Fibroblast of lung (primary cell): ENCODE measurements at regions not wholly inside any gene's neighbourhood (a gene's known extent, or its start where the extent isn't known, plus 50 kb on each side); places are given as distances from the start of the nearest gene placed in this dataset.
"Not testable (repeated sequence)": the region's sequence is repeated elsewhere in the genome, so short reads cannot be mapped to it uniquely, and the experiment has no call there.

Experiments used
- CTCF ChIP-seq, 2 donors: IDR thresholded peaks in 1 of 2; conservative IDR thresholded peaks in 1 of 2; 1 replicate in 1 of 2; 2 replicates in 1 of 2; pipeline ENCODE4 v1.5.1; 2011 to 2012; ENCODE audit warnings: low read length in 2 of 2, control low read depth in 1 of 2, inconsistent platforms in 1 of 2, low read depth in 1 of 2, mild to moderate bottlenecking in 1 of 2
- EZH2 ChIP-seq: IDR thresholded peaks from 2 replicates; pipeline ENCODE4 v1.5.1; 2012; ENCODE audit warnings: low read length, control low read depth, mild to moderate bottlenecking; ENCODE audit errors: missing control alignments

DNA sequence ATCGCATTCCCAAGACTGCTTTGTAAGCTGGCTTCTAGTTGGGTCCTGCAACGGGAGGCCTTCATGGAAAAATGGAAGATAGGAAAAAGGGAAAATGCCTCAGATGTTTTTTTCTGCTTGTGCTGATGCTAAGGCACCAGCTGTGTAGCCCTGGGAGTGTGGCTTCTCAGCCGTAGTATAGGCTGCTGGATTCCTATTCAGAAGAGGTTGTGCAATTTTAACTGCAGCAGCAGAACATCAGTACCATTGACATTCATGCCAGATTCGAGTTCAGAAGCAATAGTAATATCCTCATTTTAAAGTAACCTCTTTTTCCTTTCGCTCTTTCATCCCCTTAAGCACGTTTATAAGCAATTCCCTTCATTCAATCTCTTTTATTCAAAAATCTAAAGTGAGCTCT lies 119.1 kb upstream of the KCTD3 start:
- not testable (repeated sequence) for TF ChIP-seq CTCF (conservative IDR thresholded peaks at IDR 0.05 in 1 of 2, IDR thresholded peaks at IDR 0.05 in 1 of 2; ENCODE audit: low read depth in 1 of 2, low read length in 2 of 2); EZH2
